ENCODE measurements at regions not wholly inside any gene's neighbourhood (a gene's known extent, or its start where the extent isn't known, plus 50 kb on each side); places are given as distances from the start of the nearest gene placed in this dataset.

DNA sequence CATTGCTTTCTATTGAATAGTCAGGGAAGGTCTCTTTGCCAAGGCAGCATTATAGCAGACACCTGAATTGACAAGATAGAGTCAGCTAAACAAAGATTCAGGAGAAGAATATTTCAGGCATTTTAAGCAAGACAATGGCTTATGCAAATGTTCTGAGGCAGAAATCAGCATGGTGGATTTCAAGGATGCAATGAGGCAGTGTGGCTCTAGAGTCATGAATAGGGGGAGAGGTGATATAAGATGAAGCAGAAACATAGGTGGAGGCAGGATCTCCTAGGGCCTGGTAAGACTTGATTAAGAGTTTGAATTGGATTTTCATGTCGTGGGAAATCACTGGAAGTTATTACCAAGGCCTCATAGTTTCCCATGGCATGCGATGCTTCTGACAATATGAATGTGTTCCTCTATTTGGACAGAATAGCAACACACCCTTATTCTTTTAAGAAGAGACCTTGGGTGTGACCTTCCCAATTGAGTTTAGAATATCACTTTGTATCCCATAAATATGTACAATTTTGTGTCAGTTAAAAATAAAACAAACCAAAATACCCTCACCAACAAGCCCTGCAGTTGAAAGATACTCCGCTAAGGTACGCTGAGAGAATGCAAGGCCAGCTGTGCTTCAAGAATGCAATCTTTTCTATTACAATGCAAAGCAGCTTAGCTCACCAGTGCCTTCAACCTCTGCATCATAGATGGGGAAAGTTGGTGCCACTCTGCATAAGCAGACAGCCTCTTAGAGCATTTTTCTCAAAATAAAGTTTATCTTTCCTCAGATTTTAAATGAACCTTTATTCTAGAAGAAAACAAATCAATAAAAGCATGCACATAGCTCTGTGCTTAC lies 139.6 kb upstream of the SALL1 start:
- H3K4me3 ChIP-seq (replicated peaks; ENCODE audit: insufficient read depth, low read length) = no peak overlapping the region
- no peak overlapping the region for H3K27ac ChIP-seq (replicated peaks)
- TF ChIP-seq, protein P1, sequence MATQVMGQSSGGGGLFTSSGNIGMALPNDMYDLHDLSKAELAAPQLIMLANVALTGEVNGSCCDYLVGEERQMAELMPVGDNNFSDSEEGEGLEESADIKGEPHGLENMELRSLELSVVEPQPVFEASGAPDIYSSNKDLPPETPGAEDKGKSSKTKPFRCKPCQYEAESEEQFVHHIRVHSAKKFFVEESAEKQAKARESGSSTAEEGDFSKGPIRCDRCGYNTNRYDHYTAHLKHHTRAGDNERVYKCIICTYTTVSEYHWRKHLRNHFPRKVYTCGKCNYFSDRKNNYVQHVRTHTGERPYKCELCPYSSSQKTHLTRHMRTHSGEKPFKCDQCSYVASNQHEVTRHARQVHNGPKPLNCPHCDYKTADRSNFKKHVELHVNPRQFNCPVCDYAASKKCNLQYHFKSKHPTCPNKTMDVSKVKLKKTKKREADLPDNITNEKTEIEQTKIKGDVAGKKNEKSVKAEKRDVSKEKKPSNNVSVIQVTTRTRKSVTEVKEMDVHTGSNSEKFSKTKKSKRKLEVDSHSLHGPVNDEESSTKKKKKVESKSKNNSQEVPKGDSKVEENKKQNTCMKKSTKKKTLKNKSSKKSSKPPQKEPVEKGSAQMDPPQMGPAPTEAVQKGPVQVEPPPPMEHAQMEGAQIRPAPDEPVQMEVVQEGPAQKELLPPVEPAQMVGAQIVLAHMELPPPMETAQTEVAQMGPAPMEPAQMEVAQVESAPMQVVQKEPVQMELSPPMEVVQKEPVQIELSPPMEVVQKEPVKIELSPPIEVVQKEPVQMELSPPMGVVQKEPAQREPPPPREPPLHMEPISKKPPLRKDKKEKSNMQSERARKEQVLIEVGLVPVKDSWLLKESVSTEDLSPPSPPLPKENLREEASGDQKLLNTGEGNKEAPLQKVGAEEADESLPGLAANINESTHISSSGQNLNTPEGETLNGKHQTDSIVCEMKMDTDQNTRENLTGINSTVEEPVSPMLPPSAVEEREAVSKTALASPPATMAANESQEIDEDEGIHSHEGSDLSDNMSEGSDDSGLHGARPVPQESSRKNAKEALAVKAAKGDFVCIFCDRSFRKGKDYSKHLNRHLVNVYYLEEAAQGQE (IDR thresholded peaks at IDR 0.05; ENCODE audit: insufficient replicate concordance, low read depth) = no peak
- TF ChIP-seq GABPA (IDR thresholded peaks at IDR 0.05; ENCODE audit: low read depth) (no peak), POLR2AphosphoS5 (IDR thresholded peaks at IDR 0.05; ENCODE audit: low read depth) (no peak), SPI1 (IDR thresholded peaks at IDR 0.05; ENCODE audit: borderline replicate concordance, low read depth) (no peak)
- TF ChIP-seq, protein P2, sequence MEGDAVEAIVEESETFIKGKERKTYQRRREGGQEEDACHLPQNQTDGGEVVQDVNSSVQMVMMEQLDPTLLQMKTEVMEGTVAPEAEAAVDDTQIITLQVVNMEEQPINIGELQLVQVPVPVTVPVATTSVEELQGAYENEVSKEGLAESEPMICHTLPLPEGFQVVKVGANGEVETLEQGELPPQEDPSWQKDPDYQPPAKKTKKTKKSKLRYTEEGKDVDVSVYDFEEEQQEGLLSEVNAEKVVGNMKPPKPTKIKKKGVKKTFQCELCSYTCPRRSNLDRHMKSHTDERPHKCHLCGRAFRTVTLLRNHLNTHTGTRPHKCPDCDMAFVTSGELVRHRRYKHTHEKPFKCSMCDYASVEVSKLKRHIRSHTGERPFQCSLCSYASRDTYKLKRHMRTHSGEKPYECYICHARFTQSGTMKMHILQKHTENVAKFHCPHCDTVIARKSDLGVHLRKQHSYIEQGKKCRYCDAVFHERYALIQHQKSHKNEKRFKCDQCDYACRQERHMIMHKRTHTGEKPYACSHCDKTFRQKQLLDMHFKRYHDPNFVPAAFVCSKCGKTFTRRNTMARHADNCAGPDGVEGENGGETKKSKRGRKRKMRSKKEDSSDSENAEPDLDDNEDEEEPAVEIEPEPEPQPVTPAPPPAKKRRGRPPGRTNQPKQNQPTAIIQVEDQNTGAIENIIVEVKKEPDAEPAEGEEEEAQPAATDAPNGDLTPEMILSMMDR (IDR thresholded peaks at IDR 0.05; ENCODE audit: insufficient read depth, low read length) = no peak
- no peak for DNase-seq (ENCODE audit: low read depth in 1 of 2, low spot score in 1 of 2)
- no peaks in the 10 kb centered on the region for H3K27me3 ChIP-seq (ENCODE audit: insufficient read depth, poor library complexity, severe bottlenecking)

DNA sequence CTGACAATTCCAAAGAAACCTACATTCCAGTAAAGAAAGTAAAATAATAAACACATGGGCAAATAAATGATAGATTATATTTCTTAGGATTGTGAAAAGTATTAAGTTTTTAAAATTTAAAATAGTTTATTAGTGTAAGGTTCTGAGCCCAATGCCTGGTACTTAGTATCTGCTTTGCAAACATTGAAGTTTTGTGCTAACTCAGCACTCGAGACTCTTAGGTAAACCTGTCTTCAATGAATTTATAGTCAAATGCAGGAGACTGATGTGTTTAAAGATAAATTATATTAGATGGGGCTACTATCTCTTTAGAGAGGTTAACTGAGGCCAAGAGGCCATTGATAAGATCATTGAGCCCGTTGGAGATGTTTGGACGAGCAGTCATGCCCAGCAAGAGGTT lies 138.3 kb upstream of the SALL1 start:
- TF ChIP-seq POLR2AphosphoS5 (IDR thresholded peaks at IDR 0.05; ENCODE audit: low read depth) (no peak), GABPA (IDR thresholded peaks at IDR 0.05; ENCODE audit: low read depth) (no peak)
- TF ChIP-seq, protein P1 (IDR thresholded peaks at IDR 0.05; ENCODE audit: insufficient replicate concordance, low read depth) = no peak
- Histone ChIP-seq H3K27me3 (ENCODE audit: insufficient read depth, poor library complexity, severe bottlenecking) (no peaks in the 10 kb centered on the region), H3K27ac (replicated peaks) (no peak overlapping the region), H3K4me3 (replicated peaks; ENCODE audit: insufficient read depth, low read length) (no peak overlapping the region)
- no peak for DNase-seq (ENCODE audit: low read depth in 1 of 2, low spot score in 1 of 2)

DNA sequence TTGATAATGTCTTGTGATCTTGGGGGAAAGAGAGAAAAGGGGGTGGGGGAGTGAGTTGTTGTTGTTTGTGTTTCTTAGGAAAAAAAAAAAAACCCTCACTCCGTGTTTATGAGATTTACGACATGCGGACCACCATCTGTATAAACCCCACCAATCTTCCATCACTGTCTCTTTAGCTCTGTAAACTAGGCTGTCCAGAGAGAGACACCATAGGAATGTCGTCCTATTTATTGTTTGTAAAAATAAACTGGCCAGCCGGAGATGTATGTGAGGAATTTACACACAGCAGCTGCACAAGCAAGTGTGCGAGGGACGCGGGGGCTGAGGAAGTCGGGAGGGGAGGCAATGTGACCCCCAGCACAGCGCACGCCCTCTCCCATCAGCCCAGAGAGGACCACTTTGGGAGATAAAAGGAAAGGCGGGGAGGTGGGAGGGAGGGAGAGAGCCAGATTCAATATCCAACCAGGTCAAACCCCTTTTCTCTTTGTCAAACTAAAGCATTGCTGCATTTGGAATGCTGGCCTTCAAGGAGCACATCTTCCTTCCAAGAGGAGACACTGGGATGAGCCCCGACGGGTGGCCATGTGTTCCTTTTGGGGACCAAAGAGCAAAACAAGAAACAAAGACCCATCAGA lies 136.2 kb upstream of the SALL1 start:
- no peak for DNase-seq (ENCODE audit: low read depth in 1 of 2, low spot score in 1 of 2)
- TF ChIP-seq, protein P1 (IDR thresholded peaks at IDR 0.05; ENCODE audit: insufficient replicate concordance, low read depth) = no peak
- TF ChIP-seq POLR2AphosphoS5 (IDR thresholded peaks at IDR 0.05; ENCODE audit: low read depth) = no peak
- no peak for TF ChIP-seq SPI1 (IDR thresholded peaks at IDR 0.05; ENCODE audit: borderline replicate concordance, low read depth)
- no peak for TF ChIP-seq GABPA (IDR thresholded peaks at IDR 0.05; ENCODE audit: low read depth)
- TF ChIP-seq, protein P2 (IDR thresholded peaks at IDR 0.05; ENCODE audit: insufficient read depth, low read length) = no peak
- no peak overlapping the region for H3K27ac ChIP-seq (replicated peaks)

More for the DNA sequence above, 136.2 kb upstream of the SALL1 start:
- H3K27me3 ChIP-seq (ENCODE audit: insufficient read depth, poor library complexity, severe bottlenecking) = no peaks in the 10 kb centered on the region
- H3K4me3 ChIP-seq (replicated peaks; ENCODE audit: insufficient read depth, low read length) = no peak overlapping the region

Measured in HL-60 (cell line).